ENCODE measurements at regions not wholly inside any gene's neighbourhood (a gene's known extent, or its start where the extent isn't known, plus 50 kb on each side); places are given as distances from the start of the nearest gene placed in this dataset.

- intact Hi-C loops (cut with micrococcal nuclease) = no loop called here
- Mint-ChIP-seq H3K4me3 (ENCODE audit: low read depth) (no peak overlapping the region), H3K4me1 (ENCODE audit: low read depth) (no peaks in the 10 kb centered on the region), H3K9me3 (no peaks in the 10 kb centered on the region), H3K36me3 (ENCODE audit: low read depth) (no peaks in the 10 kb centered on the region), H3K27me3 (ENCODE audit: low read depth) (no peaks in the 10 kb centered on the region), H3K27ac (no peak overlapping the region)
- no peak for DNase-seq (ENCODE audit: low spot score)
Observed at GRCh38 chr3:11930084-11930483, 74.1 kb upstream of the SYN2 start.

GRCh38 chr3:11932636-11933035 lies 71.6 kb upstream of the SYN2 start:
- Mint-ChIP-seq H3K27me3 (ENCODE audit: low read depth) (no peaks in the 10 kb centered on the region), H3K4me1 (ENCODE audit: low read depth) (no peaks in the 10 kb centered on the region), H3K4me3 (ENCODE audit: low read depth) (no peak overlapping the region), H3K27ac (no peak overlapping the region), H3K36me3 (ENCODE audit: low read depth) (no peaks in the 10 kb centered on the region), H3K9me3 (no peaks in the 10 kb centered on the region)
- intact Hi-C loops (cut with micrococcal nuclease) = no loop called here
- no peak for DNase-seq (ENCODE audit: low spot score)

GRCh38 chr3:11933529-11933928 lies 70.7 kb upstream of the SYN2 start:
- intact Hi-C loops (cut with micrococcal nuclease) = no loop called here

GRCh38 chr3:11944052-11944673 lies 60.0 kb upstream of the SYN2 start:
- H3K27me3 Mint-ChIP-seq (ENCODE audit: low read depth) = no peaks in the 10 kb centered on the region
- no peak overlapping the region for H3K27ac Mint-ChIP-seq
- DNase-seq (ENCODE audit: low spot score) = no peak
- intact Hi-C loops (cut with micrococcal nuclease) = no loop called here
- H3K9me3 Mint-ChIP-seq = no peaks in the 10 kb centered on the region
- no peaks in the 10 kb centered on the region for H3K4me1 Mint-ChIP-seq (ENCODE audit: low read depth)
- no peak overlapping the region for H3K4me3 Mint-ChIP-seq (ENCODE audit: low read depth)
- H3K36me3 Mint-ChIP-seq (ENCODE audit: low read depth) = no peaks in the 10 kb centered on the region

More at GRCh38 chr3:11933529-11933928, 70.7 kb upstream of the SYN2 start:
- Mint-ChIP-seq H3K9me3 (no peaks in the 10 kb centered on the region), H3K36me3 (ENCODE audit: low read depth) (no peaks in the 10 kb centered on the region), H3K4me1 (ENCODE audit: low read depth) (no peaks in the 10 kb centered on the region), H3K27me3 (ENCODE audit: low read depth) (no peaks in the 10 kb centered on the region), H3K27ac (no peak overlapping the region), H3K4me3 (ENCODE audit: low read depth) (no peak overlapping the region)
- DNase-seq (ENCODE audit: low spot score) = no peak

GRCh38 chr3:11948331-11948730 lies 55.9 kb upstream of the SYN2 start:
- Mint-ChIP-seq H3K4me3 (ENCODE audit: low read depth) (no peak overlapping the region), H3K27ac (no peak overlapping the region), H3K9me3 (no peaks in the 10 kb centered on the region), H3K36me3 (ENCODE audit: low read depth) (no peaks in the 10 kb centered on the region), H3K4me1 (ENCODE audit: low read depth) (no peaks in the 10 kb centered on the region), H3K27me3 (ENCODE audit: low read depth) (peaks cover 4% of the 10 kb centered on the region)
- intact Hi-C loops (cut with micrococcal nuclease) = no loop called here
- DNase-seq (ENCODE audit: low spot score) = no peak

GRCh38 chr3:11948866-11949265 lies 55.3 kb upstream of the SYN2 start:
- no peak for DNase-seq (ENCODE audit: low spot score)
- intact Hi-C loops (cut with micrococcal nuclease) = no loop called here
- H3K4me1 Mint-ChIP-seq (ENCODE audit: low read depth) = no peaks in the 10 kb centered on the region
- H3K36me3 Mint-ChIP-seq (ENCODE audit: low read depth) = no peaks in the 10 kb centered on the region
- H3K4me3 Mint-ChIP-seq (ENCODE audit: low read depth) = no peak overlapping the region
- H3K9me3 Mint-ChIP-seq = no peaks in the 10 kb centered on the region
- H3K27me3 Mint-ChIP-seq (ENCODE audit: low read depth) = peaks cover 4% of the 10 kb centered on the region
- H3K27ac Mint-ChIP-seq = no peak overlapping the region

GRCh38 chr3:11949351-11949750 lies 54.8 kb upstream of the SYN2 start:
- H3K9me3 Mint-ChIP-seq = no peaks in the 10 kb centered on the region
- no peak overlapping the region for H3K27ac Mint-ChIP-seq
- no peak for DNase-seq (ENCODE audit: low spot score)
- H3K27me3 Mint-ChIP-seq (ENCODE audit: low read depth) = peaks cover 4% of the 10 kb centered on the region
- intact Hi-C loops (cut with micrococcal nuclease) = no loop called here
- no peaks in the 10 kb centered on the region for H3K36me3 Mint-ChIP-seq (ENCODE audit: low read depth)
- H3K4me3 Mint-ChIP-seq (ENCODE audit: low read depth) = no peak overlapping the region
- no peaks in the 10 kb centered on the region for H3K4me1 Mint-ChIP-seq (ENCODE audit: low read depth)

- Mint-ChIP-seq H3K4me1 (ENCODE audit: low read depth) (no peaks in the 10 kb centered on the region), H3K36me3 (ENCODE audit: low read depth) (no peaks in the 10 kb centered on the region), H3K9me3 (no peaks in the 10 kb centered on the region), H3K4me3 (ENCODE audit: low read depth) (no peak overlapping the region), H3K27ac (no peak overlapping the region), H3K27me3 (ENCODE audit: low read depth) (peaks cover 4% of the 10 kb centered on the region)
- intact Hi-C loops (cut with micrococcal nuclease) = no loop called here
- DNase-seq (ENCODE audit: low spot score) = no peak
Observed at GRCh38 chr3:11950576-11950975, 53.6 kb upstream of the SYN2 start.

GRCh38 chr3:11953350-11953749 lies 50.8 kb upstream of the SYN2 start:
- Mint-ChIP-seq H3K36me3 (ENCODE audit: low read depth) (no peaks in the 10 kb centered on the region), H3K4me3 (ENCODE audit: low read depth) (no peak overlapping the region), H3K4me1 (ENCODE audit: low read depth) (no peaks in the 10 kb centered on the region), H3K27me3 (ENCODE audit: low read depth) (peaks cover 4% of the 10 kb centered on the region), H3K9me3 (no peaks in the 10 kb centered on the region), H3K27ac (no peak overlapping the region)
- intact Hi-C loops (cut with micrococcal nuclease) = no loop called here
- no peak for DNase-seq (ENCODE audit: low spot score)

GRCh38 chr3:11953778-11954177 lies 50.4 kb upstream of the SYN2 start:
- Mint-ChIP-seq H3K27me3 (ENCODE audit: low read depth) (peaks cover 4% of the 10 kb centered on the region), H3K9me3 (no peaks in the 10 kb centered on the region), H3K27ac (no peak overlapping the region), H3K4me1 (ENCODE audit: low read depth) (no peaks in the 10 kb centered on the region), H3K4me3 (ENCODE audit: low read depth) (no peak overlapping the region), H3K36me3 (ENCODE audit: low read depth) (no peaks in the 10 kb centered on the region)
- intact Hi-C loops (cut with micrococcal nuclease) = no loop called here
- no peak for DNase-seq (ENCODE audit: low spot score)

- Mint-ChIP-seq H3K36me3 (ENCODE audit: low read depth) (no peaks in the 10 kb centered on the region), H3K9me3 (no peaks in the 10 kb centered on the region), H3K4me1 (ENCODE audit: low read depth) (no peaks in the 10 kb centered on the region), H3K27ac (no peak overlapping the region), H3K27me3 (ENCODE audit: low read depth) (peaks cover 4% of the 10 kb centered on the region), H3K4me3 (ENCODE audit: low read depth) (no peak overlapping the region)
- no peak for DNase-seq (ENCODE audit: low spot score)
- intact Hi-C loops (cut with micrococcal nuclease) = no loop called here
Observed at GRCh38 chr3:11954312-11954934, 49.8 kb upstream of the SYN2 start.

Data from activated T-helper 2 cell treated with anti-CD3 and anti-CD28 coated beads, Interferon-gamma antibody, Interleukin-2, Interleukin-4, amounts not matched to agents 10 μg/mL and 5 μg/mL and 100 μg/mL, durations not matched to agents 14 hours and 24 hours and 36 hours (primary cell).